ENCODE measurements at regions not wholly inside any gene's neighbourhood (a gene's known extent, or its start where the extent isn't known, plus 50 kb on each side); places are given as distances from the start of the nearest gene placed in this dataset.

DNA sequence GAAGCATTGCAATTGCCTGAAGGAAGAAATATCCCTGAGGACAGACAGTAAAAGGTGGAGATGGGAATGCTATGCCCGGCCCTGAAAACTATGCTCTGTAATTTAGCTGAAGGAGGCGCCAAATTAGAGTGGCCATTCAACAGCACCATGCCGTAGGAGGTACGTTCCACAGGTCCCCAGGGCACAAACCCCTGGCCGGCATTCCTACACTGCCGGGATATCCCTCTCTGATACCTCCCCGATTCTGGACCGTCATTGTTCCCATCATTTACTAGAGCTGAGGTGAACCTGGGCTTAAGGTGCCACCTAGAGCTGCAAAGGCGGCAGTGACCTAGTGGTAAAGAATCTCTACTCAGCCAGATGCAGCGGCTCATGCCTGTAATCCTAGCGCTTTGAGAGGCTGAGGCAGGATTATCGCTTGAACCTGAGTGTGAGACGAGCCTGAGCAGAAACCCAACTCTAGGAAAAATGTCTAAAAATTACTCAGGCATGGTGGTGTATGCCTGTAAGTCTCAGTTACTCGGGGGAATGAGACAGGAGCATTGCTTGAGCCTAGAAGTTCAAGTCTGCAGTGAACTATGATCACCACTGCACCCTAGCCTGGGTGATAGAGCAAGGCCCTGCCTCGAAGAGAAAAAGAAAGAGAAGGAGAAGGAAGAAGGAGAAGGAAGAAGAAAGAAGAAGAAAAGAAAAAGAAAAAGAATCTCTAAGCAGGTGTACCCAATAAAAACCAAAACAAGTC lies 53.0 kb upstream of the TNKS2 start:
- no peak for TF ChIP-seq EZH2phosphoT487 (IDR thresholded peaks at IDR 0.05; ENCODE audit: borderline replicate concordance, low read length)
- no peak for TF ChIP-seq CTCF (IDR thresholded peaks at IDR 0.05; ENCODE audit: low read depth, low read length, poor library complexity, severe bottlenecking)

Measured in DOHH2 (cell line).